GM21526 (cell line): ENCODE measurements at regions not wholly inside any gene's neighbourhood (a gene's known extent, or its start where the extent isn't known, plus 50 kb on each side); places are given as distances from the start of the nearest gene placed in this dataset.

ENCODE experiments used
- ATAC-seq: cut with Tn5 transposase; IDR thresholded peaks from one replicate; pipeline ENCODE4 v1.9.1; 2021; ENCODE audit warnings: moderate library complexity; ENCODE audit not compliant: unreplicated experiment, low FRiP score

- no peak for ATAC-seq
Observed at GRCh38 chr18:60753753-60754152, 381.2 kb upstream of the MC4R start.

GRCh38 chr18:60754413-60755009 is 381.9 kb upstream of the MC4R start:
- no peak for ATAC-seq

- no peak for ATAC-seq
Observed at GRCh38 chr18:60755134-60755533, 382.6 kb upstream of the MC4R start.

GRCh38 chr18:60775978-60776377 is 403.4 kb upstream of the MC4R start:
- no peak for ATAC-seq

GRCh38 chr18:60784161-60784560 is 411.6 kb upstream of the MC4R start:
- no peak for ATAC-seq

GRCh38 chr18:60794802-60795201 is 422.2 kb upstream of the MC4R start:
- no peak for ATAC-seq

- ATAC-seq, result no peak
Observed at GRCh38 chr18:60804415-60804814, 431.8 kb upstream of the MC4R start.

- ATAC-seq, result no peak
Observed at GRCh38 chr18:60809937-60810336, 437.4 kb upstream of the MC4R start.

GRCh38 chr18:60812921-60813320 is 440.3 kb upstream of the MC4R start:
- no peak for ATAC-seq

GRCh38 chr18:60826346-60826745 is 453.8 kb upstream of the MC4R start:
- ATAC-seq, result no peak

GRCh38 chr18:60831971-60832370 is 459.4 kb upstream of the MC4R start:
- no peak for ATAC-seq

GRCh38 chr18:60838677-60839076 is 466.1 kb upstream of the MC4R start:
- no peak for ATAC-seq

- ATAC-seq, result no peak
Observed at GRCh38 chr18:60846396-60846795, 473.8 kb upstream of the MC4R start.

GRCh38 chr18:60847517-60847916 is 474.9 kb upstream of the MC4R start:
- no peak for ATAC-seq

GRCh38 chr18:60861575-60861974 is 471.7 kb upstream of the CDH20 start:
- ATAC-seq, result no peak

GRCh38 chr18:60862988-60863387 is 470.2 kb upstream of the CDH20 start:
- no peak for ATAC-seq

GRCh38 chr18:60865801-60866200 is 467.4 kb upstream of the CDH20 start:
- no peak for ATAC-seq

GRCh38 chr18:60870261-60871153 is 462.7 kb upstream of the CDH20 start:
- ATAC-seq, result no peak

- ATAC-seq, result no peak
Observed at GRCh38 chr18:60872434-60872833, 460.8 kb upstream of the CDH20 start.

GRCh38 chr18:60873708-60874107 is 459.5 kb upstream of the CDH20 start:
- no peak for ATAC-seq

- no peak for ATAC-seq
Observed at GRCh38 chr18:60875957-60876507, 457.2 kb upstream of the CDH20 start.

- no peak for ATAC-seq
Observed at GRCh38 chr18:60880184-60880583, 453.0 kb upstream of the CDH20 start.
